ENCODE measurements at regions not wholly inside any gene's neighbourhood (a gene's known extent, or its start where the extent isn't known, plus 50 kb on each side); places are given as distances from the start of the nearest gene placed in this dataset.
"Not testable (repeated sequence)": the region's sequence is repeated elsewhere in the genome, so short reads cannot be mapped to it uniquely, and the experiment has no call there.

GRCh38 chr5:28823231-28823630 is 1784.8 kb upstream of the CDH9 start:
- no peak for DNase-seq

- no peak for DNase-seq
These were observed 1783.7 kb upstream of the CDH9 start for GRCh38 chr5:28822071-28822470.

GRCh38 chr5:28810751-28811136 is 1772.4 kb upstream of the CDH9 start:
- no peak for DNase-seq

- DNase-seq, result no peak
These were observed 1771.7 kb upstream of the CDH9 start for GRCh38 chr5:28809811-28810750.

- DNase-seq, result no peak
These were observed 1770.8 kb upstream of the CDH9 start for GRCh38 chr5:28808967-28809810.

- DNase-seq, result no peak
These were observed 1768.9 kb upstream of the CDH9 start for GRCh38 chr5:28807195-28807729.

GRCh38 chr5:28799035-28799434 is 1760.6 kb upstream of the CDH9 start:
- DNase-seq, result not testable (repeated sequence)

- no peak for DNase-seq
These were observed 1750.6 kb upstream of the CDH9 start for GRCh38 chr5:28788954-28789353.

- DNase-seq, result no peak
These were observed 1741.8 kb upstream of the CDH9 start for GRCh38 chr5:28780083-28780692.

GRCh38 chr5:28779161-28779754 is 1740.9 kb upstream of the CDH9 start:
- no peak for DNase-seq

- DNase-seq, result no peak
These were observed 1731.9 kb upstream of the CDH9 start for GRCh38 chr5:28770307-28770706.

- DNase-seq, result no peak
These were observed 1728.3 kb upstream of the CDH9 start for GRCh38 chr5:28766565-28767158.

GRCh38 chr5:28751396-28751795 is 1713.0 kb upstream of the CDH9 start:
- DNase-seq, result no peak

GRCh38 chr5:28750251-28750650 is 1711.9 kb upstream of the CDH9 start:
- DNase-seq, result no peak

GRCh38 chr5:28748446-28748845 is 1710.1 kb upstream of the CDH9 start:
- no peak for DNase-seq

- no peak for DNase-seq
These were observed 1705.3 kb upstream of the CDH9 start for GRCh38 chr5:28743716-28744110.

- no peak for DNase-seq
These were observed 1704.8 kb upstream of the CDH9 start for GRCh38 chr5:28743025-28743715.

GRCh38 chr5:28737682-28738081 is 1699.3 kb upstream of the CDH9 start:
- DNase-seq, result no peak

- DNase-seq, result no peak
These were observed 1698.8 kb upstream of the CDH9 start for GRCh38 chr5:28737222-28737621.

GRCh38 chr5:28734396-28734795 is 1696.0 kb upstream of the CDH9 start:
- DNase-seq, result no peak

- DNase-seq, result no peak
These were observed 1690.7 kb upstream of the CDH9 start for GRCh38 chr5:28729067-28729466.

GRCh38 chr5:28726815-28727214 is 1688.4 kb upstream of the CDH9 start:
- no peak for DNase-seq
